ENCODE measurements at regions not wholly inside any gene's neighbourhood (a gene's known extent, or its start where the extent isn't known, plus 50 kb on each side); places are given as distances from the start of the nearest gene placed in this dataset.

DNA sequence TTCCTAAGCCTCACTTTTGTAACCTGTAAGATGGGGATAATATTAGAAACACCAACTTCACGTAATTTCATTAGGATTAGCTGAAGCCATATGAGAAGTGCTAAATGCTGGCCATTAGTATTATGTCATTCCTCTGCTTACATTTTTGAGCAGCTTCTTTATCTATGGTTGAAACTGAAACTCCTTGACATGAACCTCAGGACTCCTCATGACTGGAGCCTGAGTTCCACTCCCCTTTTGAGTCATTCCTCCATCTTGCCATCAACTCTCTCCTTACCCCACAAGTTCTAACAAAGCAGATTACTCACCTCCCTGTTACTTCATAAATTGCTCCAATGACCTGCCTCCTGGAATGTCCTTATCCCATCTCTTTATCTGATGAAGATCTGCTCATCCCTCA lies 123.2 kb upstream of the KCNIP4 start:
- DNase-seq (ENCODE audit: low read depth in 2 of 2) = peak in 1 of 2 donors; percentile 29

DNA sequence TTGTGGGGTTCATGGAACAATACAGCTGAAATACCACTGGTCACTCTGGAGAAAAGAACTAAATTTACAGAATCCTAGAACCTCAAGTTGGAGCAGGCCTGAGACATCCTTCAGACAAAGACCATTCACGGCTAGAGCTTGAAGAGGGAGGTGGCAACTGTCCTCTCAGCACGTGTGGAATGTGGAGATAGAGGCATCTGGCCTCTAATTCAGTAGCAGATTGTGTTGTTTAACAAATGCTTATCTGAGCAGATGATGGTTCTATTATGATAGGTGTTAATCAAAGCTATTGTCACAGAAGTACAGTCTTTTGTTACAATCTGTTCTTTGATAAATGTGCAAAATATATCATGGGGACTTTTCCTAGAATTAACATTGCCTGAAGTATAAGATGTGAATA lies 121.7 kb upstream of the KCNIP4 start:
- Histone ChIP-seq H3K9me3 (ENCODE audit: control insufficient read depth, insufficient read depth, low read depth, low read length) (no peaks in the 10 kb centered on the region), H4K20me1 (ENCODE audit: control insufficient read depth, extremely low read depth, insufficient read depth, low read length) (no peaks in the 10 kb centered on the region), H2AFZ (ENCODE audit: low read length) (no peak overlapping the region), H3K4me1 (ENCODE audit: control insufficient read depth, extremely low read depth, insufficient read depth, low read length) (no peaks in the 10 kb centered on the region), H3K27me3 (ENCODE audit: control insufficient read depth, insufficient read depth, low read length) (no peaks in the 10 kb centered on the region), H3K4me3 (replicated peaks in 1 of 4; ENCODE audit: control extremely low read depth in 1 of 4, insufficient read depth in 1 of 4, low read depth in 3 of 4, low read length in 4 of 4) (no peak overlapping the region), H3K27ac (ENCODE audit: insufficient read depth, low read length) (no peak overlapping the region), H3K36me3 (ENCODE audit: control insufficient read depth, insufficient read depth, low read length) (no peaks in the 10 kb centered on the region), H3K79me2 (ENCODE audit: control insufficient read depth, insufficient read depth, low read length) (no peaks in the 10 kb centered on the region), H3K4me2 (ENCODE audit: extremely low read depth, insufficient read depth, low read length) (no peak overlapping the region), H3K9ac (ENCODE audit: insufficient read depth, low read length) (no peak overlapping the region)
- no peak for DNase-seq (ENCODE audit: low read depth in 2 of 2)
- TF ChIP-seq, protein P1, sequence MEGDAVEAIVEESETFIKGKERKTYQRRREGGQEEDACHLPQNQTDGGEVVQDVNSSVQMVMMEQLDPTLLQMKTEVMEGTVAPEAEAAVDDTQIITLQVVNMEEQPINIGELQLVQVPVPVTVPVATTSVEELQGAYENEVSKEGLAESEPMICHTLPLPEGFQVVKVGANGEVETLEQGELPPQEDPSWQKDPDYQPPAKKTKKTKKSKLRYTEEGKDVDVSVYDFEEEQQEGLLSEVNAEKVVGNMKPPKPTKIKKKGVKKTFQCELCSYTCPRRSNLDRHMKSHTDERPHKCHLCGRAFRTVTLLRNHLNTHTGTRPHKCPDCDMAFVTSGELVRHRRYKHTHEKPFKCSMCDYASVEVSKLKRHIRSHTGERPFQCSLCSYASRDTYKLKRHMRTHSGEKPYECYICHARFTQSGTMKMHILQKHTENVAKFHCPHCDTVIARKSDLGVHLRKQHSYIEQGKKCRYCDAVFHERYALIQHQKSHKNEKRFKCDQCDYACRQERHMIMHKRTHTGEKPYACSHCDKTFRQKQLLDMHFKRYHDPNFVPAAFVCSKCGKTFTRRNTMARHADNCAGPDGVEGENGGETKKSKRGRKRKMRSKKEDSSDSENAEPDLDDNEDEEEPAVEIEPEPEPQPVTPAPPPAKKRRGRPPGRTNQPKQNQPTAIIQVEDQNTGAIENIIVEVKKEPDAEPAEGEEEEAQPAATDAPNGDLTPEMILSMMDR (conservative IDR thresholded peaks at IDR 0.05 in 1 of 2, IDR thresholded peaks at IDR 0.05 in 1 of 2; ENCODE audit: low read depth in 1 of 2, low read length in 2 of 2) = no peak
- TF ChIP-seq EZH2 (IDR thresholded peaks at IDR 0.05; ENCODE audit: low read length, missing control alignments) = no peak

More for the DNA sequence above, 123.2 kb upstream of the KCNIP4 start:
- no peaks in the 10 kb centered on the region for H3K4me1 ChIP-seq (ENCODE audit: control insufficient read depth, extremely low read depth, insufficient read depth, low read length)
- no peaks in the 10 kb centered on the region for H3K36me3 ChIP-seq (ENCODE audit: control insufficient read depth, insufficient read depth, low read length)
- H3K9me3 ChIP-seq (ENCODE audit: control insufficient read depth, insufficient read depth, low read depth, low read length) = no peaks in the 10 kb centered on the region
- H3K27me3 ChIP-seq (ENCODE audit: control insufficient read depth, insufficient read depth, low read length) = no peaks in the 10 kb centered on the region
- H3K9ac ChIP-seq (ENCODE audit: insufficient read depth, low read length) = no peak overlapping the region
- no peak overlapping the region for H3K4me3 ChIP-seq (replicated peaks in 1 of 4; ENCODE audit: control extremely low read depth in 1 of 4, insufficient read depth in 1 of 4, low read depth in 3 of 4, low read length in 4 of 4)
- no peak overlapping the region for H2AFZ ChIP-seq (ENCODE audit: low read length)
- TF ChIP-seq, protein P1 (conservative IDR thresholded peaks at IDR 0.05 in 1 of 2, IDR thresholded peaks at IDR 0.05 in 1 of 2; ENCODE audit: low read depth in 1 of 2, low read length in 2 of 2) = no peak
- no peak for TF ChIP-seq EZH2 (IDR thresholded peaks at IDR 0.05; ENCODE audit: low read length, missing control alignments)
- no peak overlapping the region for H3K27ac ChIP-seq (ENCODE audit: insufficient read depth, low read length)
- H3K79me2 ChIP-seq (ENCODE audit: control insufficient read depth, insufficient read depth, low read length) = no peaks in the 10 kb centered on the region
- H4K20me1 ChIP-seq (ENCODE audit: control insufficient read depth, extremely low read depth, insufficient read depth, low read length) = no peaks in the 10 kb centered on the region
- no peak overlapping the region for H3K4me2 ChIP-seq (ENCODE audit: extremely low read depth, insufficient read depth, low read length)

DNA sequence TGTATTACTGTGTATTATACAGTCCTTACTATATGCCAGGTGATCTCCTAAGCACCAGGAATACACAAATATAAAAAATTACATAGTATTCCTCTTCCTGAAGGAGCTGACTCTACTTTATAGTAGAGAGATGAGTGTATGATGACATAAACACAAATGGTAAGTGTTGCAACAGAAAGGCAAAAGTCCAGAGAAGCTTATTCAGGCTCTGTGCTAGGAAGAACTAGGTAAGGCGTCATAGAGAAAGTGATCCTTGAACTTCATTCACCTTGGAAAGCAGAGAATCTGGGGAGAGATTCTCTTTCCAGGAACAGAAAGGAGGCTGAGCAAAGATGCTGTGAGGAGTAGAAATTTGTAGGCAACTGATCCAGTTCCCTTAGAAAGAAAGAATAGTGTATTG lies 115.0 kb upstream of the KCNIP4 start:
- Histone ChIP-seq H3K4me1 (ENCODE audit: control insufficient read depth, extremely low read depth, insufficient read depth, low read length) (no peaks in the 10 kb centered on the region), H3K9me3 (ENCODE audit: control insufficient read depth, insufficient read depth, low read depth, low read length) (no peaks in the 10 kb centered on the region), H3K27ac (ENCODE audit: insufficient read depth, low read length) (no peak overlapping the region), H3K27me3 (ENCODE audit: control insufficient read depth, insufficient read depth, low read length) (no peaks in the 10 kb centered on the region), H3K4me3 (replicated peaks in 1 of 4; ENCODE audit: control extremely low read depth in 1 of 4, insufficient read depth in 1 of 4, low read depth in 3 of 4, low read length in 4 of 4) (no peak overlapping the region), H3K9ac (ENCODE audit: insufficient read depth, low read length) (no peak overlapping the region), H3K79me2 (ENCODE audit: control insufficient read depth, insufficient read depth, low read length) (no peaks in the 10 kb centered on the region), H2AFZ (ENCODE audit: low read length) (no peak overlapping the region), H3K36me3 (ENCODE audit: control insufficient read depth, insufficient read depth, low read length) (no peaks in the 10 kb centered on the region), H3K4me2 (ENCODE audit: extremely low read depth, insufficient read depth, low read length) (no peak overlapping the region), H4K20me1 (ENCODE audit: control insufficient read depth, extremely low read depth, insufficient read depth, low read length) (no peaks in the 10 kb centered on the region)
- DNase-seq (ENCODE audit: low read depth in 2 of 2) = no peak
- no peak for TF ChIP-seq EZH2 (IDR thresholded peaks at IDR 0.05; ENCODE audit: low read length, missing control alignments)
- TF ChIP-seq, protein P1 (conservative IDR thresholded peaks at IDR 0.05 in 1 of 2, IDR thresholded peaks at IDR 0.05 in 1 of 2; ENCODE audit: low read depth in 1 of 2, low read length in 2 of 2) = no peak

Measured in fibroblast of lung (primary cell).